T47D (cell line): ENCODE measurements at regions not wholly inside any gene's neighbourhood (a gene's known extent, or its start where the extent isn't known, plus 50 kb on each side); places are given as distances from the start of the nearest gene placed in this dataset.
A peak's percentile ranks its signal among the peaks of the same experiment; 100 is the strongest.
"Not testable (repeated sequence)": the region's sequence is repeated elsewhere in the genome, so short reads cannot be mapped to it uniquely, and the experiment has no call there.

Experiments used
- DNase-seq, 2 experiments: peaks; one replicate each; pipeline versions ENCODE4 v3.0.0 to v3.0.0-alpha.2; 2011 to 2012; ENCODE audit warnings: low read depth in 1 of 2, low spot score in 1 of 2
- JUND ChIP-seq: IDR thresholded peaks from 2 replicates; pipeline ENCODE4 v1.6.1; 2012; ENCODE audit warnings: low read depth
- in situ Hi-C: cut with HindIII; loops from 2 replicates; pipeline ENCODE4 v1.10.0; 2016; ENCODE audit warnings: low sequenced_read_pairs, low pct_unique_long_range_greater_than_20kb

DNA sequence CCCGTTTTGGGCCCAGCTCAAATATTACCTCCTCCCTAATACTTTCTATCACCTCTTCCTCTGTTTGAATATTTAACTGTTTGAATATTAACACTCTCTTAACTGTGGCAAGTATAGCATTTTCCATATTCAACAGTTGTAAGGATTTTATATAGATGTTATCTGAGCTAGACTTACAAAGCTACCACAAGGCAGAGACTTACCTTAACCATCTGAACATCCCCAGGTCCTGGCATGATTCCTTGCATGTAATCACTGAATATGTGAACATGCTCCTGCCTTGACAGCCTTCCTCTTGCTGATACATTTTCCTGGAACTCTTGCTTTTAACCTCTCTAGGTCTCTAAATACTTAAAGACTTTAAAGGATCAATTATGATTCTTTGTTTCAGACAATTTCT, 182.4 kb downstream of the MCHR2 start:
- DNase-seq = no peak
- TF ChIP-seq JUND = no peak
- in situ Hi-C loops = no loop called here

DNA sequence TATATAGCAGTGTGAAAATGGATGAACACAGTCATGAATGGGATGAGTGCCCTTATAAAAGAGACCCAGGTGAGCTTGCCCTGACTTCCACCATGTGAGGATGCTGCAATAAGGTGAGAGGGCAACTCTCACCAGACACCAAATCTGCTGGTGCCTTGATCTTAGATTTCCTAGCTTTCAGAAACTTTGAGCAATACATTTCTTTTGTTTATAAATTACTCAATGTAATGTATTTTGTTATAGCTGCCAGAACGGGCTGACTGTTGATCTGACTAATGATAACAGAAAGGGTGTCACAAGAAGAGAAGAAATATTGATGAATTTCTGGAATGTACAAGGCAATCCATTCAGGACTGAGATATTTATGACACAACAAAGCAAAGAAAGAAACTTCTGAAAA, 180.5 kb downstream of the MCHR2 start:
- TF ChIP-seq JUND = no peak
- in situ Hi-C loops = no loop called here
- DNase-seq = no peak

GRCh38 chr6:99814230-99814928, 179.6 kb downstream of the MCHR2 start:
- in situ Hi-C loops = no loop called here
- no peak for DNase-seq
- TF ChIP-seq JUND = no peak

DNA sequence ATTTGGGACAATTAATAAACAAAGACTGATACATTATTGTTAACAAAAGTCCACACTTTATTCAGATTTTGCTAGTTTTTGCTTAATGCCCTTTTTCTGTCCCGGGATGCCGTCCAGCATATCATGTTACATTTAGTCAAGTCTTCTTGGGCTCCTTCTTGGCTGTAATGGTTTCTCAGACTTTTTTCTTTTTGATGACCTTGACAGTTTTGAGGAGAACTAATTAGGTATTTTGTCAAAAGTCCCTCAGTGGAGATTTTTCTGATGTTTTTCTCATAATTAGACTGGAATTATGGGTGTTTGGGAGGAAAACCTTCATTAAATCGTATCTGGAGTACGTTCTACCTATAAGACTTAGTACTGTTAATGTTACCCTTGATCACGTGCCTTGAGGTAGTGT, 177.2 kb downstream of the MCHR2 start:
- no peak for DNase-seq
- in situ Hi-C loops = no loop called here
- TF ChIP-seq JUND = no peak

DNA sequence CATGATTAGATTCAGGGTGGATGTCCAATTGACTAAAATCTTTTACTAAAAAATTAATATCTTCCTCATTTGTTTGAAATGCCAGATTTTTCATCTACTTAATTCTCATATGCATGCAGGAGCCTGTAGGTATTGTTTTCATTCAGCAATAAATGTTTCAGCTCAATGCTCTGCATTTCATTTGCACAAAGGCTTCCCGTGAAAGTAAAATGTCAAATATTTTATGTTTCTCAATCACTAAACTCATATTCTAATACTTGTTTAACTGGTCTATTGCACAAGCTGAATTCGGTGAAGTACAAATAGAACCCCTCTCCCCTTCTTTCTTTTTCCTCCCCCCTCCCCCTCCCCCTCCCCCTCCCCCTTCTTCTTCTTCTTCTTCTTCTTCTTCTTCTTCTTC, 175.9 kb downstream of the MCHR2 start:
- no peak for DNase-seq
- no peak for TF ChIP-seq JUND
- in situ Hi-C loops = no loop called here

GRCh38 chr6:99819853-99820252, 174.2 kb downstream of the MCHR2 start:
- peak in 1 of 2 experiments; percentile 12 for DNase-seq
- TF ChIP-seq JUND = no peak
- in situ Hi-C loops = no loop called here

- DNase-seq = peak in 1 of 2 experiments; percentile 18
- in situ Hi-C loops = no loop called here
- TF ChIP-seq JUND = no peak
Observed at GRCh38 chr6:99821164-99821563, 172.9 kb downstream of the MCHR2 start.

- peak; percentile 72 to 74 for DNase-seq
- in situ Hi-C loops = no loop called here
- TF ChIP-seq JUND = no peak
Observed at GRCh38 chr6:99822741-99823512, 171.1 kb downstream of the MCHR2 start.

DNA sequence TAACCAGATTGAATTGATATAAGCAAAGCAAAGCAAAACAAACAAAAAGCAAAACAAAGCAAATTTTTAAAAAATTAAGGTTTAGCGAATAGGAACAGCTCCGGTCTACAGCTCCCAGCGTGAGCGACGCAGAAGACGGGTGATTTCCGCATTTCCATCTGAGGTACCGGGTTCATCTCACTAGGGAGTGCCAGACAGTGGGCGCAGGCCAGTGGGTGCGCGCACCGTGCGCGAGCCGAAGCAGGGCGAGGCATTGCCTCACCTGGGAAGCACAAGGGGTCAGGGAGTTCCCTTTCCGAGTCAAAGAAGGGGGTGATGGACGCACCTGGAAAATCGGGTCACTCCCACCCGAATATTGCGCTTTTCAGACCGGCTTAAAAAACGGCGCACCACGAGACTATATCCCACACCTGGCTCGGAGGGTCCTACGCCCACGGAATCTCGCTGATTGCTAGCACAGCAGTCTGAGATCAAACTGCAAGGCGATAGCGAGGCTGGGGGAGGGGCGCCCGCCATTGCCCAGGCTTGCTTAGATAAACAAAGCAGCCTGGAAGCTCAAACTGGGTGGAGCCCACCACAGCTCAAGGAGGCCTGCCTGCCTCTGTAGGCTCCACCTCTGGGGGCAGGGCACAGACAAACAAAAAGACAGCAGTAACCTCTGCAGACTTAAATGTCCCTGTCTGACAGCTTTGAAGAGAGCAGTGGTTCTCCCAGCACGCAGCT, 170.3 kb downstream of the MCHR2 start:
- in situ Hi-C loops = not testable (repeated sequence)

DNA sequence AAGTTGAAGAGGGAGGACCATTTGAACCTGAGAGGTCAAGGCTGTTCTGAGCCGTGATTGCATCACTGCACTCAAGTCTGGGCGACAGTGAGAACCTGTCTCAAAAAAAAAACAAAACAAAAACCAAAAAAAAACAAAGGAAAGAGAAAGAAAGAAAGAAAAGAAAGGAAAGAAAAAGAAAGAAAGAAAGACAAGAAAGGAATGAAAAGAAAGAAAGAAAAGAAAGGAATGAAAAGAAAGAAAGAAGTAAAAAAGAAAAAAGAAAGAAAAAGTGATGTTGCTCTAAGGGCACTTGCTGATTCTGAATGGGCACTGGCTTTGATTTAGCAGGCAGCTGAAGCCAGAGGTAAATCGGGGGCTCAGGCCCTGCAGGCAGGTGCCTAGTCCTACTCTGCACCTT, 161.0 kb downstream of the MCHR2 start:
- in situ Hi-C loops = no loop called here
- no peak for TF ChIP-seq JUND
- DNase-seq = no peak

More for the DNA sequence above, 170.3 kb downstream of the MCHR2 start:
- DNase-seq = not testable (repeated sequence)

DNA sequence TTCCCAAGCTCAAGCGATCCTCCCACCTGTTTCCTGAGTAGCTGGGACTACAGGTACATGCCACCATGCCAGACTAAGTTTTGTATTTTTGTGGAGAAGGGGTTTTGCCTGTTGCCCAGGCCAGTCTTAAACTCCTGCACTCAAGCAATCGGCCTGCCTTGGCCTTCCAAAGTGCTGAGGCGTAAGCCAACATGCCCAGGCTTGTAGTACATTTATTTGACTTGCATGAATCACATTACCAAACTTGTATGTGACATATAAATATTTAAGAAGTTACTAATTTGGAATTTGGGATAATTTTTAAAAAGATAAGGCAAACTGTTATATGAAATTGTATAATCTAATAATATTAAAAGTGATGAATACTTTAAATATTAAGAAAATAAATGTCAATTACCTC, 157.6 kb downstream of the MCHR2 start:
- DNase-seq = peak in 1 of 2 experiments; percentile 25
- in situ Hi-C loops = no loop called here
- TF ChIP-seq JUND = no peak

DNA sequence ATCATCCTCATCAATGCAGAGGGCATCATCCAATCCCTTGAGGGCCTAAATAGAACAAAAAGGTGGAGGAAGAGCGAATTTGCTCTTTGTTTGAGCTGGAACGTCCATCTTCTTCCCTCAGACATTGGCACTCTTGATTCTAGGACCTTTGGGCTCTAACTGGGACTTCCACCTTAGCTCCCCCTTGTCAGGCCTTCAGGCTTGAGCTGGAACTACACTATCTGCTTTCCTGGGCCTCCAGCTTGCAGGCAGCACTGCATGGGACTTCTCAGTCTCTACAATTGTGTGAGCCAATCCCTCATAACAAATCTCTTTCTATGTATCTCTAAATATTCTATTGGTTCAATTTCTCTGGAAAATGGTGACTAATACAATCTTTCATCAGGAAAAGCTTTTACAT, 155.4 kb downstream of the MCHR2 start:
- no peak for TF ChIP-seq JUND
- in situ Hi-C loops = no loop called here
- no peak for DNase-seq

DNA sequence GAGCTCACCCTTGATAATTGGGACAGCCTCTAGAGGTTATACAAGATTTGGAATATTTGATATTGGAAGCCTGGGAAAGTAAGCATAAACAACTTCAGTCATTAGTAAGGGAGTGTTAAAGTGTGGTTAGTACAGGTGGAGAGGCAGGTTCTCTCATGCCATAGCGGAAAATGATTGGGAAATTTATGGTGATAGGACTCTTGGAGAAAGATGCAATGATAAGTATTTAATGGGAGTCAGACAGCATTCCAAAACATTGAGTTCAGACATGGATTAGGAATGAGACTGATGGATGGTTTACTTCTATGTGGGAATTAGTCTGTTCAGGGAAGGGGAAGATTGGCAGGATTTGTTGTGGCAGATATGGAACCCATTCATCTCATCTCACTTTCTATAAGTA, 152.7 kb downstream of the MCHR2 start:
- no peak for TF ChIP-seq JUND
- no peak for DNase-seq
- in situ Hi-C loops = no loop called here
